ENCODE measurements at regions not wholly inside any gene's neighbourhood (a gene's known extent, or its start where the extent isn't known, plus 50 kb on each side); places are given as distances from the start of the nearest gene placed in this dataset.

GRCh38 chr13:73767191-73767741 is 366.9 kb downstream of the KLF12 start:
- 29% methylated on average over 3 of the region's 3 CpGs for WGBS
- Histone ChIP-seq H3K4me3 (no peak overlapping the region), H3K9me3 (no peaks in the 10 kb centered on the region), H3K36me3 (no peaks in the 10 kb centered on the region), H3K27me3 (no peaks in the 10 kb centered on the region), H3K27ac (replicated peaks in 1 of 4) (peak overlapping the region; percentile 66 to 83 (median 73)), H3K4me1 (peaks cover 34 to 52% (median 40%) of the 10 kb centered on the region in 4 donors)
- TF ChIP-seq POLR2AphosphoS5 (IDR thresholded peaks at IDR 0.05) (no peak), CTCF (IDR thresholded peaks at IDR 0.05) (no peak), EP300 (IDR thresholded peaks at IDR 0.05) (no peak), POLR2A (IDR thresholded peaks at IDR 0.05; ENCODE audit: low read depth) (no peak)
- intact Hi-C loops (cut with DNase I), result no loop called here
- DNase-seq (ENCODE audit: extremely low spot score), result no peak

- Histone ChIP-seq H3K4me3 (peak overlapping the region; percentile 7 to 39 (median 26)), H3K36me3 (no peaks in the 10 kb centered on the region), H3K4me1 (peaks cover 34 to 52% (median 40%) of the 10 kb centered on the region in 4 donors), H3K27ac (replicated peaks in 1 of 4) (peak overlapping the region; percentile 66 to 83 (median 73)), H3K9me3 (no peaks in the 10 kb centered on the region), H3K27me3 (no peaks in the 10 kb centered on the region)
- no peak for DNase-seq (ENCODE audit: extremely low spot score)
- TF ChIP-seq POLR2AphosphoS5 (IDR thresholded peaks at IDR 0.05) (peak; percentile 36), EP300 (IDR thresholded peaks at IDR 0.05) (no peak)
- intact Hi-C loops (cut with DNase I), result no loop called here
- 14% methylated on average over 12 of the region's 12 CpGs for WGBS
Measured at GRCh38 chr13:73765651-73766384, 368.4 kb downstream of the KLF12 start.

- Histone ChIP-seq H3K4me1 (peaks cover 0 to 39% (median 33%) of the 10 kb centered on the region in 4 donors), H3K9me3 (no peaks in the 10 kb centered on the region), H3K4me3 (no peak overlapping the region), H3K27me3 (no peaks in the 10 kb centered on the region), H3K36me3 (no peaks in the 10 kb centered on the region), H3K27ac (replicated peaks in 1 of 4) (no peak overlapping the region)
- 78% methylated on average over 5 of the region's 5 CpGs for WGBS
- DNase-seq (ENCODE audit: extremely low spot score), result no peak
- no peak for TF ChIP-seq POLR2AphosphoS5 (IDR thresholded peaks at IDR 0.05)
- no peak for TF ChIP-seq POLR2A (IDR thresholded peaks at IDR 0.05; ENCODE audit: low read depth)
- no peak for TF ChIP-seq CTCF (IDR thresholded peaks at IDR 0.05)
- no peak for TF ChIP-seq EP300 (IDR thresholded peaks at IDR 0.05)
- intact Hi-C loops (cut with DNase I), result loop anchor here (5.0 kb wide), 1 partner anchor 78 kb away; no protein-coding TSS in a partner anchor
Measured at GRCh38 chr13:73759434-73759833, 374.8 kb downstream of the KLF12 start.

GRCh38 chr13:73757481-73758233 is 376.5 kb downstream of the KLF12 start:
- Histone ChIP-seq H3K4me1 (peaks cover 0 to 46% (median 35%) of the 10 kb centered on the region in 4 donors), H3K9me3 (no peaks in the 10 kb centered on the region), H3K36me3 (no peaks in the 10 kb centered on the region), H3K27me3 (no peaks in the 10 kb centered on the region), H3K27ac (replicated peaks in 1 of 4) (peak overlapping the region in 3 of 4 donors; percentile 49 to 60 (median 49)), H3K4me3 (no peak overlapping the region)
- intact Hi-C loops (cut with DNase I), result loop anchor here (5.0 kb wide), 1 partner anchor 80 kb away; no protein-coding TSS in a partner anchor
- WGBS, result 71% methylated on average over 2 of the region's 2 CpGs
- TF ChIP-seq POLR2AphosphoS5 (IDR thresholded peaks at IDR 0.05) (peak in 1 of 2 donors; percentile 80), EP300 (IDR thresholded peaks at IDR 0.05) (no peak), CTCF (IDR thresholded peaks at IDR 0.05) (no peak)
- DNase-seq (ENCODE audit: extremely low spot score), result no peak

All from esophagus muscularis mucosa (tissue), 4 donors.